Upper lobe of left lung (tissue), 6 donors: ENCODE measurements at regions not wholly inside any gene's neighbourhood (a gene's known extent, or its start where the extent isn't known, plus 50 kb on each side); places are given as distances from the start of the nearest gene placed in this dataset.

ENCODE experiments used
- ATAC-seq, 2 donors: fragments of 200-7000 bp; cut with Tn5 transposase; one replicate each; pipeline ENCODE4 v1.9.1; 2022; ENCODE audit warnings: mild to moderate bottlenecking in 2 of 2, moderate library complexity in 2 of 2; ENCODE audit not compliant: low FRiP score in 2 of 2
- DNase-seq, 2 donors: peaks; one replicate each; pipeline ENCODE4 v3.0.0-alpha.2; 2019 to 2020
- H3K27ac ChIP-seq, 4 donors: fragments of 200-600 bp; sonication (generic); one replicate each; pipeline ENCODE4 v1.5.1; 2016 to 2019
- H3K27me3 ChIP-seq, 4 donors: fragments of 200-600 bp; sonication (generic); one replicate each; pipeline ENCODE4 v1.5.1; 2017 to 2019
- H3K36me3 ChIP-seq, 4 donors: fragments of 200-600 bp; sonication (generic); one replicate each; pipeline ENCODE4 v1.5.1; 2016 to 2019
- H3K4me1 ChIP-seq, 4 donors: fragments of 200-600 bp; sonication (generic); one replicate each; pipeline ENCODE4 v1.5.1; 2018 to 2019
- H3K4me3 ChIP-seq, 4 donors: fragments of 200-600 bp; sonication (generic); one replicate each; pipeline ENCODE4 v1.5.1; 2017 to 2019; ENCODE audit warnings: mild to moderate bottlenecking in 2 of 4, moderate library complexity in 1 of 4
- H3K9me3 ChIP-seq, 4 donors: fragments of 200-600 bp; sonication (generic); one replicate each; pipeline ENCODE4 v1.5.1; 2018 to 2019
- EP300 ChIP-seq, 4 donors: sonication (generic); formaldehyde crosslinking; IDR thresholded peaks; one replicate each; pipeline ENCODE4 v1.5.1; 2017; ENCODE audit warnings: antibody characterized with exemption in 4 of 4, control low read depth in 2 of 4
- POLR2A ChIP-seq, 4 donors: fragments of 450-650 bp; IDR thresholded peaks; one replicate each; pipeline ENCODE4 v1.5.1; 2016 to 2017; ENCODE audit warnings: antibody characterized with exemption in 4 of 4, mild to moderate bottlenecking in 2 of 4
- POLR2AphosphoS5 ChIP-seq, 2 donors: sonication (generic); formaldehyde crosslinking; IDR thresholded peaks; one replicate each; pipeline ENCODE4 v1.5.1; 2017; ENCODE audit warnings: antibody characterized with exemption in 2 of 2
- WGBS, 2 donors: methylation state at CpG; one replicate each; pipeline ENCODE4 v1.1.5; 2017 to 2018; 5-methylcytosine and 5-hydroxymethylcytosine counted together
- TF ChIP-seq, protein P1 (sequence below), 6 experiments: fragments of 450-650 bp in 4 of 6; fragments of 200-600 bp in 2 of 6; sonication (generic) in 2 of 6; IDR thresholded peaks; one replicate each; pipeline ENCODE4 v1.5.1; 2016 to 2019; ENCODE audit warnings: antibody characterized with exemption in 6 of 6
- donor health status: DM: no; HTN: no; CAD: no; lungs with moderate emphysema.
- donor health status: DM: no; HTN: yes; CAD: no; lungs with severe emphysema.

DNA sequence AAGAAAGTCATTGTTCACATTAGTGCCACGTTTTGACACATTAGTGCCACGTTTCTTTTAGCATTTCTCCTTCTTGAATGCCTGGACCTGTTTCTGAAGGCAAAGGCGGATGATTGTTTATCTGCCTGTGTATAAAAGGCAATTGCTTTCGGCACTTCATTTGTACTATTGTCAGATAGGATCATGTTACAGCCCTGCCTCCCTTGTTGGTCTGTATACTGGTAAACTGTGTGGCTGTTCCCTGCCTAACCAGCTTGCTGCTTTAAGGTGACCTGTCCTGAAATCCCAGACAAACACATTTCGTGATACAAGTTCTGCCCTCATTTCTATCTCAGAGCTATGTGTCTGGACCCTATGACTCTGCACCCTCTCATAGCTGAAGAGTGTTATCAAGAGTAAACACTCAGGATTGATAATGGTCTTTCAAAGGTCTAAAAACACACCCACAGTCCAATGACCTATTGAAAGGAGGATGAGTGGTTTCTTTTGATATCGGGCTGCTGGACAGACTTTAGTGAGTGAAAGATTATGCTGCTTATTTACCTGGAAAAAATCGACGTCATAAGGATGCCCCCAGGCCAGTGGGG, 276.3 kb upstream of the MCTP2 start:
- no peaks in the 10 kb centered on the region for H3K9me3 ChIP-seq
- peak in 1 of 2 donors; percentile 34 for ATAC-seq
- H3K27ac ChIP-seq = no peak overlapping the region
- DNase-seq = no peak
- no peak for TF ChIP-seq EP300 (IDR thresholded peaks at IDR 0.05)
- TF ChIP-seq, protein P1, sequence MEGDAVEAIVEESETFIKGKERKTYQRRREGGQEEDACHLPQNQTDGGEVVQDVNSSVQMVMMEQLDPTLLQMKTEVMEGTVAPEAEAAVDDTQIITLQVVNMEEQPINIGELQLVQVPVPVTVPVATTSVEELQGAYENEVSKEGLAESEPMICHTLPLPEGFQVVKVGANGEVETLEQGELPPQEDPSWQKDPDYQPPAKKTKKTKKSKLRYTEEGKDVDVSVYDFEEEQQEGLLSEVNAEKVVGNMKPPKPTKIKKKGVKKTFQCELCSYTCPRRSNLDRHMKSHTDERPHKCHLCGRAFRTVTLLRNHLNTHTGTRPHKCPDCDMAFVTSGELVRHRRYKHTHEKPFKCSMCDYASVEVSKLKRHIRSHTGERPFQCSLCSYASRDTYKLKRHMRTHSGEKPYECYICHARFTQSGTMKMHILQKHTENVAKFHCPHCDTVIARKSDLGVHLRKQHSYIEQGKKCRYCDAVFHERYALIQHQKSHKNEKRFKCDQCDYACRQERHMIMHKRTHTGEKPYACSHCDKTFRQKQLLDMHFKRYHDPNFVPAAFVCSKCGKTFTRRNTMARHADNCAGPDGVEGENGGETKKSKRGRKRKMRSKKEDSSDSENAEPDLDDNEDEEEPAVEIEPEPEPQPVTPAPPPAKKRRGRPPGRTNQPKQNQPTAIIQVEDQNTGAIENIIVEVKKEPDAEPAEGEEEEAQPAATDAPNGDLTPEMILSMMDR (IDR thresholded peaks at IDR 0.05) = no peak
- TF ChIP-seq POLR2A (IDR thresholded peaks at IDR 0.05) = no peak
- TF ChIP-seq POLR2AphosphoS5 (IDR thresholded peaks at IDR 0.05) = no peak
- H3K4me3 ChIP-seq = no peak overlapping the region
- WGBS, 2 donors = 33 to 35% methylated on average over 8 of the region's 8 CpGs
- no peaks in the 10 kb centered on the region for H3K27me3 ChIP-seq
- H3K4me1 ChIP-seq = no peaks in the 10 kb centered on the region
- H3K36me3 ChIP-seq = no peaks in the 10 kb centered on the region

DNA sequence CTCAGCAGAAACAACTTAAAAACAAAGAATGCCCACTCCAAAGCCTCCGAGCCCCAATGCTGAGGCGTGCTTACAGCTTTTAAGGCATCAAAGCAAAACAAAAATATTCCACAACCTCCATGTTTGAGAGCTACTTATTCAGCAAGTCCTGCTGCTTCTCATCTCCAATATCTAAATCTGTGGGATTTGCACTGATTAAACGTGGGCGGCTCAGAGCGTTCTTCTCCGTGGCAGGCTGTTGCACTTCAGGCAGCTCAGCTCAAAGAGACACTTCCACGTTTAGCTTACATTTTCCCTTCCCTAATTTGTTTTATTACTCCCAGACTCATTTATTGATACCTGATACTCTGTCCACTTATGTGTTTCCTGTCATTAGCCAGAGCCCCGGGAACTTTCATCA, 282.6 kb upstream of the MCTP2 start:
- 63 to 66% methylated on average over 8 of the region's 8 CpGs for WGBS, 2 donors
- no peaks in the 10 kb centered on the region for H3K27me3 ChIP-seq
- H3K27ac ChIP-seq = no peak overlapping the region
- H3K36me3 ChIP-seq = no peaks in the 10 kb centered on the region
- H3K9me3 ChIP-seq = no peaks in the 10 kb centered on the region
- H3K4me1 ChIP-seq = no peaks in the 10 kb centered on the region
- DNase-seq (no peak), ATAC-seq (no peak)
- H3K4me3 ChIP-seq = no peak overlapping the region
- TF ChIP-seq EP300 (IDR thresholded peaks at IDR 0.05) (no peak), POLR2A (IDR thresholded peaks at IDR 0.05) (no peak), POLR2AphosphoS5 (IDR thresholded peaks at IDR 0.05) (no peak)
- TF ChIP-seq, protein P1 (IDR thresholded peaks at IDR 0.05) = no peak

DNA sequence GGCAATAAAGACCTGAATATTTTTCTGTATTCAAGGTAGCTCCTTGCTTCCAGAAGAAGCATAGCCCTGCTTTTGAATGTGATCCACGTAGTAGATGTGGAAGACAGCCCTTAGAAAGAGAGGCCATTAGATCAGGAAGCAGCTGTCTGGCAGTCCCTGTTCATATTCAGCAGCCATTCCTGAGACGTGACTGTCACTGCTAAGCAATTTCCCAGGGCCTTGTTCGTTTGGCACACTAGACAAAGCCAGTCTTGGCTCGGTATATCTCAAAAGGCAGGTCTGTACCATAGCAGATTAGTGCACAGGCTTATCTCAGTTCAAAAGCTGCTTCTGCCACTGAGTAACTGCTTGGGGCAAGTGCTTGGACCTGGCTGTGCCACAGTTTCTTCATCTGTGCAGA, 287.8 kb upstream of the MCTP2 start:
- ATAC-seq (no peak), DNase-seq (no peak)
- no peak for TF ChIP-seq POLR2A (IDR thresholded peaks at IDR 0.05)
- no peak for TF ChIP-seq EP300 (IDR thresholded peaks at IDR 0.05)
- TF ChIP-seq, protein P1 (IDR thresholded peaks at IDR 0.05) = no peak
- TF ChIP-seq POLR2AphosphoS5 (IDR thresholded peaks at IDR 0.05) = no peak
- no peaks in the 10 kb centered on the region for H3K4me1 ChIP-seq
- no peaks in the 10 kb centered on the region for H3K27me3 ChIP-seq
- no peaks in the 10 kb centered on the region for H3K36me3 ChIP-seq
- WGBS, 2 donors = 51 to 57% methylated on average over 4 of the region's 4 CpGs
- no peaks in the 10 kb centered on the region for H3K9me3 ChIP-seq
- no peak overlapping the region for H3K27ac ChIP-seq
- no peak overlapping the region for H3K4me3 ChIP-seq

DNA sequence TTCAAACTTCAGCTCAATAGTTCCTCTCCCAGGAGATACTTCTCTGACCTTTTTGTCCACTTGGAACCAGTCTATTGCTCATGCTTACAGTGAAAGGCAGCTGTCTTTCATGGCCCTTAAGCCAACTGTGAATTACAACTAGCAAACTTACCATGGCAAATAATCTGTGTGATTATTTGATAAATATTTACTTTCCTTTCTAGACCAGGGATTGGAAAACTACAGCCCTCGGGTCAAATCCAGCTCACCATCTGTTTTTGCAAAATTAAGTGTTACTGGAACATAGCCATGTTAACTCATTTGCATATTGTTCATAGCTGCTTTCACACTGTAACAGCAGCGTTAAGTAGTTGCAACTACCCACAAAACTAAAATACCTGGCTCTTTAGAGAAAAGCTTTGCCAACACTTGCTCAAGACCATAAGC, 289.1 kb upstream of the MCTP2 start:
- ATAC-seq (no peak), DNase-seq (no peak)
- Histone ChIP-seq H3K27ac (no peak overlapping the region), H3K9me3 (no peaks in the 10 kb centered on the region), H3K4me3 (no peak overlapping the region), H3K4me1 (no peaks in the 10 kb centered on the region), H3K36me3 (no peaks in the 10 kb centered on the region), H3K27me3 (no peaks in the 10 kb centered on the region)
- 32 to 47% methylated on average over 2 of the region's 2 CpGs for WGBS, 2 donors
- TF ChIP-seq POLR2AphosphoS5 (IDR thresholded peaks at IDR 0.05) = no peak
- no peak for TF ChIP-seq POLR2A (IDR thresholded peaks at IDR 0.05)
- no peak for TF ChIP-seq EP300 (IDR thresholded peaks at IDR 0.05)
- TF ChIP-seq, protein P1 (IDR thresholded peaks at IDR 0.05) = no peak

DNA sequence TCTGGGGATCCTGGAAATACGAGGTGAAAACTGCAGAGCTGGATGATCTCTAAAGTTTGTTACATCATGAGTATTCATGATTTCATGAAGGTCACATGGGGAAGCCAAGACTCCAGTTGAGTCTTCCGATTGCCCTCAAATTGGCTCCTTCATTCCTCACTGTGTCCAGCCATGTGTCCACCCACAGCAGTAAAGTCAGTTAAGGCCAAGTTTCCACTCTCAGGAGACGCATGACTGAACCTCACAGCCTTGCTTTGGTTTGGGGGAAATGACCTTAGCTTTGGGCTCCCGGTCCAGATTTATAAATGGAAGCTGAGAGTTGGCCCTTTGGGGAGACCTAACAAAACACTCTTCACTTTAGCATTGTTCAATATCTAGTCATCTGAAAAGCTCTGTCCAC, 289.7 kb upstream of the MCTP2 start:
- no peaks in the 10 kb centered on the region for H3K36me3 ChIP-seq

More for the DNA sequence above, 289.7 kb upstream of the MCTP2 start:
- Histone ChIP-seq H3K9me3 (no peaks in the 10 kb centered on the region), H3K4me1 (no peaks in the 10 kb centered on the region), H3K4me3 (no peak overlapping the region), H3K27ac (no peak overlapping the region), H3K27me3 (no peaks in the 10 kb centered on the region)
- DNase-seq = no peak
- TF ChIP-seq EP300 (IDR thresholded peaks at IDR 0.05) (no peak), POLR2AphosphoS5 (IDR thresholded peaks at IDR 0.05) (no peak), POLR2A (IDR thresholded peaks at IDR 0.05) (no peak)
- TF ChIP-seq, protein P1 (IDR thresholded peaks at IDR 0.05) = no peak
- ATAC-seq = peak in 1 of 2 donors; percentile 47
- 65 to 83% methylated on average over 4 of the region's 4 CpGs for WGBS, 2 donors
